Panc1 (cell line): ENCODE measurements at regions not wholly inside any gene's neighbourhood (a gene's known extent, or its start where the extent isn't known, plus 50 kb on each side); places are given as distances from the start of the nearest gene placed in this dataset.

Experiments used
- ATAC-seq: fragments of 200-7000 bp; cut with Tn5 transposase; 2 replicates; pipeline ENCODE4 v1.9.1; 2020; ENCODE audit warnings: mild to moderate bottlenecking, moderate library complexity
- BruUV-seq: library from RNA; stranded (reverse); fragments of 400-500 nt; replicated peaks from 2 replicates; lab custom pipeline; 2021; lab: Mats Ljungman, UMichigan
- CTCF ChIA-PET: fragments of 300-600 bp; sonication (Branson Sonifier 250); formaldehyde crosslinking; loops from one replicate; lab custom pipeline; 2022; ENCODE audit warnings: antibody characterized with exemption; lab: Charles Lee
- POLR2A ChIA-PET: fragments of 300-600 bp; sonication (Branson Sonifier 250); formaldehyde crosslinking; loops from one replicate; lab custom pipeline; 2022; ENCODE audit warnings: antibody characterized with exemption; lab: Charles Lee
- DNase-seq: peaks from one replicate; pipeline ENCODE4 v3.0.0-alpha.2; 2010; ENCODE audit warnings: low read depth, low spot score
- H3K27ac ChIP-seq: 2 replicates; pipeline ENCODE4 v1.5.1; 2011; ENCODE audit warnings: mild to moderate bottlenecking, low read length, inconsistent platforms
- H3K27me3 ChIP-seq: fragments of 200-500 bp; sonication (Bioruptor generic); 2 replicates; pipeline ENCODE4 v1.6.0; 2014; ENCODE audit warnings: low read length, inconsistent platforms; ENCODE audit not compliant: control insufficient read depth, insufficient read depth
- H3K36me3 ChIP-seq: fragments of 200-500 bp; sonication (Bioruptor generic); 2 replicates; pipeline ENCODE4 v1.5.1; 2014; ENCODE audit warnings: inconsistent platforms, mild to moderate bottlenecking, low read length, moderate library complexity; ENCODE audit not compliant: control insufficient read depth, insufficient read depth
- H3K4me1 ChIP-seq: 2 replicates; pipeline ENCODE4 v1.5.1; 2011; ENCODE audit warnings: inconsistent platforms, mild to moderate bottlenecking, low read length, moderate library complexity; ENCODE audit not compliant: control insufficient read depth, insufficient read depth
- H3K4me3 ChIP-seq, 2 experiments: 2 replicates each; pipeline ENCODE4 v1.5.1; 2011 to 2012; ENCODE audit warnings: low read depth in 2 of 2, low read length in 2 of 2, mild to moderate bottlenecking in 2 of 2, inconsistent platforms in 1 of 2, moderate library complexity in 1 of 2
- H3K9me3 ChIP-seq: fragments of 200-500 bp; sonication (Bioruptor generic); 2 replicates; pipeline ENCODE4 v1.5.1; 2014; ENCODE audit warnings: low read depth, mild to moderate bottlenecking, inconsistent platforms, low read length, moderate library complexity; ENCODE audit not compliant: control insufficient read depth, insufficient read depth
- POLR2AphosphoS5 ChIP-seq: IDR thresholded peaks from 2 replicates; pipeline ENCODE4 v1.6.1; 2012; ENCODE audit warnings: mild to moderate bottlenecking, low read depth, low read length, moderate library complexity
- REST ChIP-seq, 2 experiments: IDR thresholded peaks; 2 replicates each; pipeline ENCODE4 v1.6.1; 2011 to 2012; ENCODE audit warnings: low read depth in 2 of 2, control low read depth in 1 of 2, low read length in 1 of 2, mild to moderate bottlenecking in 1 of 2, moderate library complexity in 1 of 2; ENCODE audit not compliant: insufficient read depth in 1 of 2
- SIN3A ChIP-seq: IDR thresholded peaks from 2 replicates; pipeline ENCODE4 v1.6.1; 2012; ENCODE audit warnings: low read depth, mild to moderate bottlenecking, low read length, moderate library complexity, borderline replicate concordance; ENCODE audit not compliant: insufficient read depth
- TCF7L2 ChIP-seq: IDR thresholded peaks from 2 replicates; pipeline ENCODE4 v1.6.1; 2011; ENCODE audit warnings: mild to moderate bottlenecking, low read depth, low read length, inconsistent platforms
- in situ Hi-C: cut with HindIII; loops from 2 replicates; pipeline ENCODE4 v1.10.0; 2016; ENCODE audit warnings: low sequenced_read_pairs, low pct_unique_long_range_greater_than_20kb
- intact Hi-C: fragments of 100-400 bp; cut with micrococcal nuclease; formaldehyde crosslinking; loops from one replicate; pipeline ENCODE4 v1.10.0; 2022; ENCODE audit not compliant: unreplicated experiment
- TF ChIP-seq, protein P1 (sequence below): fragments of 450-650 bp; IDR thresholded peaks from 2 replicates; pipeline ENCODE4 v1.5.1; 2017; ENCODE audit warnings: mild to moderate bottlenecking

GRCh38 chr12:71243370-71243769 lies 85.6 kb upstream of the TSPAN8 start:
- no peak for ATAC-seq
- no TSS peak for BruUV-seq
- CTCF ChIA-PET: no interaction called here

DNA sequence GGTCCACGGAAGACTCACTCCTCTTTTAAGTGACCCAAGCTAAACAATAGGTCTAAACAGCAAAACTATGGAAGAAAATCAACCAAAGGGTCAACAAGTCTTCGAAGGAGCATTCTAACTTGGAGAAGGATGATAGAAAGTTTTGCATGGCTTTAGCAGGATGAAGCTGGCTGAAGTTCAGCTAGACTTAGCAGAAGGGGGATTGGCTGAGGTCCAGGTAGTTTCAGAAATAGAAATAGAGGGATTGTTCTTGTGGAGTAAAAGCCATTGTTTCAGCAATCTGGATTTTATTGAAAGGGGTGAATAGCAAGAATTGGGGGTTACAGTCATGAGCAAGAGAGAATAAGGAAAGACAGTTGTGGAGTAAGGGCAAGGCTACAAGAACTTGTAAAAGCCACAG lies 84.7 kb upstream of the TSPAN8 start:
- CTCF ChIA-PET: no interaction called here
- no peak for TF ChIP-seq TCF7L2
- no peak for TF ChIP-seq SIN3A
- TF ChIP-seq REST (IDR thresholded peaks at IDR 0.05; ENCODE audit: insufficient read depth in 1 of 2, low read depth in 2 of 2, low read length in 1 of 2): no peak
- TF ChIP-seq, protein P1, sequence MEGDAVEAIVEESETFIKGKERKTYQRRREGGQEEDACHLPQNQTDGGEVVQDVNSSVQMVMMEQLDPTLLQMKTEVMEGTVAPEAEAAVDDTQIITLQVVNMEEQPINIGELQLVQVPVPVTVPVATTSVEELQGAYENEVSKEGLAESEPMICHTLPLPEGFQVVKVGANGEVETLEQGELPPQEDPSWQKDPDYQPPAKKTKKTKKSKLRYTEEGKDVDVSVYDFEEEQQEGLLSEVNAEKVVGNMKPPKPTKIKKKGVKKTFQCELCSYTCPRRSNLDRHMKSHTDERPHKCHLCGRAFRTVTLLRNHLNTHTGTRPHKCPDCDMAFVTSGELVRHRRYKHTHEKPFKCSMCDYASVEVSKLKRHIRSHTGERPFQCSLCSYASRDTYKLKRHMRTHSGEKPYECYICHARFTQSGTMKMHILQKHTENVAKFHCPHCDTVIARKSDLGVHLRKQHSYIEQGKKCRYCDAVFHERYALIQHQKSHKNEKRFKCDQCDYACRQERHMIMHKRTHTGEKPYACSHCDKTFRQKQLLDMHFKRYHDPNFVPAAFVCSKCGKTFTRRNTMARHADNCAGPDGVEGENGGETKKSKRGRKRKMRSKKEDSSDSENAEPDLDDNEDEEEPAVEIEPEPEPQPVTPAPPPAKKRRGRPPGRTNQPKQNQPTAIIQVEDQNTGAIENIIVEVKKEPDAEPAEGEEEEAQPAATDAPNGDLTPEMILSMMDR: no peak
- H3K36me3 ChIP-seq: no peaks in the 10 kb centered on the region
- in situ Hi-C loops: no loop called here
- H3K27me3 ChIP-seq: no peaks in the 10 kb centered on the region
- H3K4me1 ChIP-seq: no peaks in the 10 kb centered on the region
- BruUV-seq: no TSS peak
- ATAC-seq: no peak
- POLR2A ChIA-PET: no interaction called here
- no peak for DNase-seq
- H3K4me3 ChIP-seq: no peak overlapping the region
- no peak overlapping the region for H3K27ac ChIP-seq
- intact Hi-C loops: no loop called here
- no peaks in the 10 kb centered on the region for H3K9me3 ChIP-seq

More at GRCh38 chr12:71243370-71243769, 85.6 kb upstream of the TSPAN8 start:
- Histone ChIP-seq H3K9me3 (no peaks in the 10 kb centered on the region), H3K27ac (no peak overlapping the region), H3K27me3 (no peaks in the 10 kb centered on the region), H3K4me3 (no peak overlapping the region), H3K36me3 (no peaks in the 10 kb centered on the region), H3K4me1 (no peaks in the 10 kb centered on the region)
- in situ Hi-C loops (no loop called here), intact Hi-C loops (no loop called here)
- TF ChIP-seq SIN3A (no peak), REST (IDR thresholded peaks at IDR 0.05; ENCODE audit: insufficient read depth in 1 of 2, low read depth in 2 of 2, low read length in 1 of 2) (no peak), POLR2AphosphoS5 (no peak), TCF7L2 (no peak)
- TF ChIP-seq, protein P1: no peak
- DNase-seq: no peak
- POLR2A ChIA-PET: no interaction called here
